K562 (cell line): ENCODE measurements at regions not wholly inside any gene's neighbourhood (a gene's known extent, or its start where the extent isn't known, plus 50 kb on each side); places are given as distances from the start of the nearest gene placed in this dataset.

Experiments used
- ATAC-seq: fragments of 200-7000 bp; cut with Tn5 transposase; 3 replicates; pipeline ENCODE4 v1.9.1; 2020; ENCODE audit warnings: moderate library complexity
- BruUV-seq: library from RNA; stranded (reverse); fragments of 400-500 nt; replicated peaks from 2 replicates; lab custom pipeline; 2021; lab: Mats Ljungman, UMichigan
- CTCF ChIA-PET: fragments of 300-600 bp; formaldehyde crosslinking; extraction: SDS; loops from one replicate; lab custom pipeline; 2021; ENCODE audit warnings: low intra/inter-chr PET ratio; lab: Yijun Ruan, JAX
- POLR2A ChIA-PET: fragments of 300-600, 350-650 bp; sonication (Branson Sonifier 250); formaldehyde crosslinking; extraction: SDS; loops from one replicate; lab custom pipeline; 2021; ENCODE audit warnings: antibody characterized with exemption, inconsistent platforms; lab: Yijun Ruan, JAX
- DNase-seq, 4 experiments: peaks; one replicate each; pipeline versions ENCODE4 v3.0.0 to v3.0.0-alpha.2; 2011 to 2018; ENCODE audit warnings: low spot score in 3 of 4, mixed read lengths in 3 of 4; ENCODE audit errors: extremely low read depth in 1 of 4
- FAIRE-seq: peaks from 2 replicates; lab custom pipeline; 2011; peaks lifted over from hg19 to GRCh38; lab: Jason Lieb, UNC
- H2AFZ ChIP-seq: 2 replicates; pipeline ENCODE4 v1.6.0; 2011; ENCODE audit warnings: low read depth, low read length, control low read depth, inconsistent platforms
- H3K27ac ChIP-seq: fragments of 200-600 bp; 3 replicates; pipeline ENCODE4 v1.8.0; 2011; ENCODE audit warnings: low read depth, mild to moderate bottlenecking, control low read depth, inconsistent platforms, low read length, moderate library complexity, mixed read lengths; ENCODE audit errors: extremely low read depth
- H3K27me3 ChIP-seq, 2 experiments: fragments of 300-600 bp in 1 of 2; 2 replicates in 1 of 2; 3 replicates in 1 of 2; pipeline versions ENCODE4 v1.6.0 to v1.8.0; 2011; ENCODE audit warnings: inconsistent platforms in 2 of 2, low read length in 2 of 2, mild to moderate bottlenecking in 1 of 2, mixed read lengths in 1 of 2, moderate library complexity in 1 of 2; ENCODE audit not compliant: control insufficient read depth in 2 of 2, insufficient read depth in 2 of 2
- H3K36me3 ChIP-seq: fragments of 300-600 bp; 3 replicates; pipeline ENCODE4 v1.8.0; 2011; ENCODE audit warnings: mild to moderate bottlenecking, low read length, inconsistent platforms; ENCODE audit not compliant: control insufficient read depth, insufficient read depth
- H3K4me1 ChIP-seq, 2 experiments: fragments of 200-600 bp in 1 of 2; replicated peaks in 1 of 2; 2 replicates in 1 of 2; 3 replicates in 1 of 2; pipeline versions ENCODE4 v1.5.1 to v1.8.0; 2011; ENCODE audit warnings: inconsistent platforms in 2 of 2, low read length in 2 of 2, mild to moderate bottlenecking in 1 of 2, mixed read lengths in 1 of 2, moderate library complexity in 1 of 2; ENCODE audit not compliant: control insufficient read depth in 2 of 2, insufficient read depth in 2 of 2
- H3K4me2 ChIP-seq: 2 replicates; pipeline ENCODE4 v1.6.1; 2011; ENCODE audit warnings: low read length, control low read depth, inconsistent platforms, mixed read lengths; ENCODE audit not compliant: insufficient read depth
- H3K4me3 ChIP-seq: fragments of 200-600 bp; sonication (generic), shearing (Covaris generic); 2 replicates; pipeline ENCODE4 v1.5.1; 2016; ENCODE audit warnings: control low read depth, inconsistent platforms
- H3K79me2 ChIP-seq: fragments of 200-600 bp; 3 replicates; pipeline ENCODE4 v1.8.0; 2011; ENCODE audit warnings: low read length, inconsistent platforms; ENCODE audit not compliant: control insufficient read depth, insufficient read depth
- H3K9ac ChIP-seq, 2 experiments: 2 replicates each; pipeline versions ENCODE4 v1.6.0 to v1.6.1; 2011; ENCODE audit warnings: low read depth in 2 of 2, low read length in 2 of 2, control low read depth in 1 of 2, inconsistent platforms in 1 of 2, mild to moderate bottlenecking in 1 of 2, mixed read lengths in 1 of 2; ENCODE audit not compliant: insufficient read depth in 1 of 2
- H3K9me1 ChIP-seq: one replicate; pipeline ENCODE4 v1.6.0; 2011; ENCODE audit warnings: inconsistent platforms, mild to moderate bottlenecking, low read length, moderate library complexity; ENCODE audit not compliant: control insufficient read depth, insufficient read depth
- H3K9me3 ChIP-seq: replicated peaks from 2 replicates; pipeline ENCODE4 v1.5.1; 2011; ENCODE audit warnings: low read depth, low read length, inconsistent platforms; ENCODE audit not compliant: control insufficient read depth, insufficient read depth
- H4K20me1 ChIP-seq: replicated peaks from 2 replicates; pipeline ENCODE4 v1.6.1; 2011; ENCODE audit warnings: low read length, inconsistent platforms, mixed read lengths; ENCODE audit not compliant: control insufficient read depth, insufficient read depth
- HMG20B ChIP-seq: fragments of 250-450 bp; sonication (Bioruptor Pico); IDR thresholded peaks from 2 replicates; pipeline ENCODE4 v1.5.0; 2021; ENCODE audit warnings: mild to moderate bottlenecking
- JUNB ChIP-seq: fragments of 450-650 bp; formaldehyde crosslinking; conservative IDR thresholded peaks from 2 replicates; pipeline ENCODE4 v1.4.0; 2020; ENCODE audit warnings: mild to moderate bottlenecking
- MYBL2 ChIP-seq, 2 experiments: fragments of 450-650 bp in 1 of 2; sonication (generic) in 1 of 2; formaldehyde crosslinking in 1 of 2; IDR thresholded peaks; 2 replicates each; pipeline versions ENCODE4 v1.6.1 to v1.8.1; 2017 to 2022; ENCODE audit warnings: borderline replicate concordance in 1 of 2, inconsistent platforms in 1 of 2, low read depth in 1 of 2, mild to moderate bottlenecking in 1 of 2, missing genetic modification reagents in 1 of 2, moderate library complexity in 1 of 2
- POLR2AphosphoS2 ChIP-seq: IDR thresholded peaks from 2 replicates; pipeline ENCODE4 v1.6.1; 2012; ENCODE audit warnings: low read length, improper control_type of control experiment
- SAP30 ChIP-seq: fragments of 200-600 bp; sonication (generic); IDR thresholded peaks from 2 replicates; pipeline ENCODE4 v1.6.1; 2012; ENCODE audit warnings: borderline replicate concordance, low read depth, mild to moderate bottlenecking, moderate library complexity, low read length, control low read depth, inconsistent platforms; ENCODE audit not compliant: insufficient read depth, poor library complexity, severe bottlenecking
- SMAD4 ChIP-seq: fragments of 250-450 bp; sonication (Bioruptor Pico); conservative IDR thresholded peaks from 2 replicates; pipeline ENCODE4 v1.8.0; 2021; ENCODE audit warnings: inconsistent platforms, mild to moderate bottlenecking, moderate library complexity
- SREBF2 ChIP-seq: sonication (generic); formaldehyde crosslinking; IDR thresholded peaks from 2 replicates; pipeline ENCODE4 v1.4.0; 2020; ENCODE audit warnings: mild to moderate bottlenecking, missing genetic modification reagents
- ZBTB2 ChIP-seq: fragments of 450-650 bp; IDR thresholded peaks from 2 replicates; pipeline ENCODE4 v1.6.1; 2016; ENCODE audit warnings: antibody characterized with exemption
- ZNF184 ChIP-seq: sonication (generic); formaldehyde crosslinking; IDR thresholded peaks from 2 replicates; pipeline ENCODE4 v1.5.0; 2020; ENCODE audit warnings: missing genetic modification reagents
- WGBS: fragments of 100-300 bp; shearing (Covaris generic); methylation state at CpG from one replicate; pipeline ENCODE4 v1.1.6; 2016; ENCODE audit warnings: low coverage, mixed read lengths; ENCODE audit not compliant: insufficient coverage; ENCODE audit errors: missing lambda C conversion rate; 5-methylcytosine and 5-hydroxymethylcytosine counted together
- in situ Hi-C: fragments of 300-500 bp; cut with MboI; formaldehyde crosslinking; loops from 4 replicates; pipeline ENCODE4 v1.15.0; 2018; ENCODE audit warnings: inconsistent platforms, mixed read lengths
- intact Hi-C: fragments of 100-400 bp; cut with micrococcal nuclease; formaldehyde crosslinking; loops from 2 replicates; pipeline ENCODE4 v1.14.2; 2022

- TF ChIP-seq POLR2AphosphoS2 (no peak), ZBTB2 (no peak)
Measured at GRCh38 chr5:161078793-161079192, 226.8 kb upstream of the ATP10B start (continued).

GRCh38 chr5:161077936-161078545 lies 226.0 kb upstream of the ATP10B start:
- no peak for FAIRE-seq
- in situ Hi-C loops: no loop called here
- no peaks in the 10 kb centered on the region for H3K27me3 ChIP-seq

More at GRCh38 chr5:161077936-161078545, 226.0 kb upstream of the ATP10B start:
- Histone ChIP-seq H2AFZ (no peak overlapping the region), H3K9ac (no peak overlapping the region), H3K79me2 (no peaks in the 10 kb centered on the region), H3K9me3 (no peaks in the 10 kb centered on the region), H4K20me1 (no peaks in the 10 kb centered on the region), H3K36me3 (no peaks in the 10 kb centered on the region), H3K9me1 (no peaks in the 10 kb centered on the region), H3K4me2 (no peak overlapping the region), H3K27ac (no peak overlapping the region), H3K4me1 (no peaks in the 10 kb centered on the region), H3K4me3 (no peak overlapping the region)
- no peak for TF ChIP-seq JUNB
- TF ChIP-seq SREBF2 (CRISPR knock-in tag): no peak
- TF ChIP-seq SAP30: no peak
- TF ChIP-seq HMG20B (CRISPR knock-in tag): no peak
- no peak for TF ChIP-seq SMAD4
- TF ChIP-seq ZNF184: no peak
- no peak for TF ChIP-seq MYBL2 (IDR thresholded peaks at IDR 0.05; ENCODE audit: low read depth)
- no peak for TF ChIP-seq MYBL2 (CRISPR knock-in tag; IDR thresholded peaks at IDR 0.05; ENCODE audit: borderline replicate concordance)
- intact Hi-C loops: no loop called here
- ATAC-seq (no peak), DNase-seq (no peak)
- WGBS: 0% methylated on average over 2 of the region's 2 CpGs
- CTCF ChIA-PET: no interaction called here
- BruUV-seq: no TSS peak
- POLR2A ChIA-PET: no interaction called here
